Epithelial cell of proximal tubule (primary cell): ENCODE measurements at regions not wholly inside any gene's neighbourhood (a gene's known extent, or its start where the extent isn't known, plus 50 kb on each side); places are given as distances from the start of the nearest gene placed in this dataset.

Source experiments
- DNase-seq: peaks from one replicate; pipeline ENCODE4 v3.0.0-alpha.2; 2011; ENCODE audit warnings: low read depth
- H3K4me3 ChIP-seq: 2 replicates; pipeline ENCODE4 v1.5.1; 2011; ENCODE audit warnings: low read depth, mild to moderate bottlenecking, low read length
- CTCF ChIP-seq: conservative IDR thresholded peaks from 2 replicates; pipeline ENCODE4 v1.5.1; 2012; ENCODE audit warnings: low read depth, mild to moderate bottlenecking, low read length

DNA sequence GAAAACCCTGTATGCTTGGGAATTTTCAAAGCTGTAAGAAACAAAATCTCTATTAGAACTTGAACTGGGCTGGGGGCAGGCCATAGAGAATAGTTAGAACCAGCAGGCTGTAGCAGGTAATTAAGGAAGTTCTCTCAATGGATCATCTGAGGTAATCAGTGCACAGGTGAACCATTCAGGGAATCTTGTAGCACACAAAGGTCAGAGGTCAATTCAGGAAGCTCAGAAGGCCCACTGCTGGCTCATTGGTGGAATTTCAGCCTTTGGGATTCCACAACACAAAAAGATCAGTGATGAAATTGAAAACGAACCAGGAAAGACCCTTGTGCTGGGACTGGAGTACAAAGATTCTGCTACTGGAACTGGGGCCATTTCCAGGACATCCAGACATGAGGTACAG is 82.0 kb downstream of the TMEM168 start:
- no peak overlapping the region for H3K4me3 ChIP-seq
- peak; percentile 23 for TF ChIP-seq CTCF
- no peak for DNase-seq
